B cell (primary cell): ENCODE measurements at regions not wholly inside any gene's neighbourhood (a gene's known extent, or its start where the extent isn't known, plus 50 kb on each side); places are given as distances from the start of the nearest gene placed in this dataset. TPM values are rescaled to one million over a fixed set of nuclear protein-coding genes. Genes with fewer than 3 reads are reported as not detected.

Experiments
- small RNA-seq: library from RNA; depleted of rRNA; stranded (forward); fragments of <200 nt; gene quantifications from one replicate; pipeline ENCODE3, GENCODE V24; 2012; ENCODE audit warnings: low replicate concordance, low read depth; ENCODE audit not compliant: insufficient read length

Small RNAs in the stretch of these regions (small RNA-seq; reads per million reads assigned to genes)
- gene AL589743.6: not detected
